ENCODE measurements at regions not wholly inside any gene's neighbourhood (a gene's known extent, or its start where the extent isn't known, plus 50 kb on each side); places are given as distances from the start of the nearest gene placed in this dataset.

- no peak for TF ChIP-seq CTCF (IDR thresholded peaks at IDR 0.05; ENCODE audit: low read length)
- no peak for TF ChIP-seq EZH2 (optimal IDR thresholded peaks at IDR 0.05; ENCODE audit: low read depth, low read length)
- no peak for TF ChIP-seq EZH2phosphoT487 (IDR thresholded peaks at IDR 0.05; ENCODE audit: low read length)
Observed at GRCh38 chr2:41992056-41992642, 55.7 kb upstream of the PKDCC start.

All from MM.1S (cell line).